ENCODE measurements at regions not wholly inside any gene's neighbourhood (a gene's known extent, or its start where the extent isn't known, plus 50 kb on each side); places are given as distances from the start of the nearest gene placed in this dataset.

DNA sequence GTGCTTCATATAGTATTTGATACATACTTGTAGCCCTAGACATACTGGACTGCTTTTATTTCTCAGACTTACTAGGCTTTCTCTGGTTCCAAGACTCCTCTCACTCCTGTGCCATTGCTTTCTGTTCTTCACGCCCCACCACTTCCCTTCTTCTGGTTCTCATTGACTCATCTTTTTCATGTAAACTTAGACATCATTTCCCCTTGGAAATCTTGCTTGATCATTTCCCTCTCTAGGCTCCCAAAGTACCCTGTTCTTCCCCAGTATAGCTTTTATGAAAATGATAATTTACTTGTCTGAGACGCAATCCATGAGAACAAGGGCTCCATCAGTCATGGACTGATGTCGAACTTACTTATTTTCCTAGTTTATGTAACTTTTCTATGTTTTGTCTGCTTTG lies 83.5 kb downstream of the TLR4 start:
- no peak for DNase-seq (ENCODE audit: low read depth)
- no peak overlapping the region for H3K4me3 ChIP-seq (ENCODE audit: low read depth, low read length)
- TF ChIP-seq MYC (IDR thresholded peaks at IDR 0.05; ENCODE audit: low read depth, low read length) (no peak), POLR2A (IDR thresholded peaks at IDR 0.05; ENCODE audit: extremely low read depth, insufficient read length) (no peak)
- TF ChIP-seq, protein P1, sequence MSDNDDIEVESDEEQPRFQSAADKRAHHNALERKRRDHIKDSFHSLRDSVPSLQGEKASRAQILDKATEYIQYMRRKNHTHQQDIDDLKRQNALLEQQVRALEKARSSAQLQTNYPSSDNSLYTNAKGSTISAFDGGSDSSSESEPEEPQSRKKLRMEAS (IDR thresholded peaks at IDR 0.05; ENCODE audit: low read depth, low read length), result no peak
- TF ChIP-seq, protein P2, sequence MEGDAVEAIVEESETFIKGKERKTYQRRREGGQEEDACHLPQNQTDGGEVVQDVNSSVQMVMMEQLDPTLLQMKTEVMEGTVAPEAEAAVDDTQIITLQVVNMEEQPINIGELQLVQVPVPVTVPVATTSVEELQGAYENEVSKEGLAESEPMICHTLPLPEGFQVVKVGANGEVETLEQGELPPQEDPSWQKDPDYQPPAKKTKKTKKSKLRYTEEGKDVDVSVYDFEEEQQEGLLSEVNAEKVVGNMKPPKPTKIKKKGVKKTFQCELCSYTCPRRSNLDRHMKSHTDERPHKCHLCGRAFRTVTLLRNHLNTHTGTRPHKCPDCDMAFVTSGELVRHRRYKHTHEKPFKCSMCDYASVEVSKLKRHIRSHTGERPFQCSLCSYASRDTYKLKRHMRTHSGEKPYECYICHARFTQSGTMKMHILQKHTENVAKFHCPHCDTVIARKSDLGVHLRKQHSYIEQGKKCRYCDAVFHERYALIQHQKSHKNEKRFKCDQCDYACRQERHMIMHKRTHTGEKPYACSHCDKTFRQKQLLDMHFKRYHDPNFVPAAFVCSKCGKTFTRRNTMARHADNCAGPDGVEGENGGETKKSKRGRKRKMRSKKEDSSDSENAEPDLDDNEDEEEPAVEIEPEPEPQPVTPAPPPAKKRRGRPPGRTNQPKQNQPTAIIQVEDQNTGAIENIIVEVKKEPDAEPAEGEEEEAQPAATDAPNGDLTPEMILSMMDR (IDR thresholded peaks at IDR 0.05; ENCODE audit: low read depth, low read length), result no peak

DNA sequence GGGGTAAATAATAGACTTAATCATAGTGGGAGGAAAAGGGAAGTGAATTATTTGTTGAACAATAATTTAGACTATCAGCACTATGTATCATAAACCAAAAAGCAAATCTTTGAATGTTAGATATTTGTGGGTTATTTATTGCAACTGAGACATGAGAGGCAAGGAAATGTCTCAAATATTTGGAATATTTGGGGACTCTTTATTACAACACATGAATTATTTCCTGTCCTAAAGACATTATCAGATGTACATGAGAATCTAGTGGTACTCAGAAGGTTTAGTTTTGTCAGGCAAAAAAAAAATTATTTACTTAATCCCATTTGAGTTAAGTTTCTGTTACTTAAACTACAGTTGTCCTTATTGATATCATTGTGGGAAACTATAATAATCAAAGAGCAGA lies 91.1 kb downstream of the TLR4 start:
- TF ChIP-seq POLR2A (IDR thresholded peaks at IDR 0.05; ENCODE audit: extremely low read depth, insufficient read length) (no peak), MYC (IDR thresholded peaks at IDR 0.05; ENCODE audit: low read depth, low read length) (no peak)
- TF ChIP-seq, protein P2 (IDR thresholded peaks at IDR 0.05; ENCODE audit: low read depth, low read length), result no peak
- H3K4me3 ChIP-seq (ENCODE audit: low read depth, low read length), result no peak overlapping the region
- no peak for DNase-seq (ENCODE audit: low read depth)

DNA sequence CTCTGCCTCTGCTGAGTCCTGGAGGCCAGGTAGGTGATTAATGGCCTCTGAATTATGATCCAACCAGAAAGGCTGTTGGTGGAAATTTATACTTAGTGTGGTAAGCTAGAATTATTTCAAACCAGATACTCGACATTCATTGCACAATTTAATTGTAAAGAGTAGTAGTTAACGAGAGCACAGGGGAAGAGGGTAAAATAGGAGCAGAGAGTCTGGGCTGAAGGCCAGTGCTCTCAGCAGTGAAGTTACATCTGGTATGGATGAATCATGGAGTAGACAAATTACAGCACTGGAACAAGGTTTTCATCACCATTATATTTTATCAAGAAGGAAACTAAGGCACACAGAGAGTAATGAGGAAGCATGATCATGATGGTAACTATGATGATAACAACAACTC lies 92.5 kb downstream of the TLR4 start:
- TF ChIP-seq, protein P2 (IDR thresholded peaks at IDR 0.05; ENCODE audit: low read depth, low read length), result no peak
- TF ChIP-seq, protein P1 (IDR thresholded peaks at IDR 0.05; ENCODE audit: low read depth, low read length), result no peak
- TF ChIP-seq POLR2A (IDR thresholded peaks at IDR 0.05; ENCODE audit: extremely low read depth, insufficient read length), result no peak
- DNase-seq (ENCODE audit: low read depth), result no peak
- no peak overlapping the region for H3K4me3 ChIP-seq (ENCODE audit: low read depth, low read length)

DNA sequence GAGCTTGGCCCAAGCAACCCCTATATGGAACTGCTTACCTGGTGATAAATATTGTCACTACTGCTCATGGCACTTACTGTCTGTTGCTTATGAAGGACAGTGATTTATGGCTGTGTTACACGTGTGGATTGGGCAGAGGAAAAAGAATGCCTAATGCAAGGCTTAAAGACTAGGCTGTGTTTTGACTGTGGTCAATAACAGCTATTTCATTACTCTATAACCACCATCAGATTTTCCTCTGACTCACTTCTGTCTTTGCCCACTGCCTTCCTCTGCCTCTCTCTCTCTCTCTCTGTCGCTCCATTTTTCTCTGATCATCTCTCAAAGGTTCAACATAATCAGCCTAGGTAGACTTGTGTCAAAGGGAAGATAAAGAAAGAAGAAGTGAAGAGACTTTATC lies 96.2 kb downstream of the TLR4 start:
- TF ChIP-seq, protein P2 (IDR thresholded peaks at IDR 0.05; ENCODE audit: low read depth, low read length), result no peak
- TF ChIP-seq POLR2A (IDR thresholded peaks at IDR 0.05; ENCODE audit: extremely low read depth, insufficient read length) (no peak), MYC (IDR thresholded peaks at IDR 0.05; ENCODE audit: low read depth, low read length) (no peak)
- TF ChIP-seq, protein P1 (IDR thresholded peaks at IDR 0.05; ENCODE audit: low read depth, low read length), result no peak
- no peak overlapping the region for H3K4me3 ChIP-seq (ENCODE audit: low read depth, low read length)
- DNase-seq (ENCODE audit: low read depth), result no peak

DNA sequence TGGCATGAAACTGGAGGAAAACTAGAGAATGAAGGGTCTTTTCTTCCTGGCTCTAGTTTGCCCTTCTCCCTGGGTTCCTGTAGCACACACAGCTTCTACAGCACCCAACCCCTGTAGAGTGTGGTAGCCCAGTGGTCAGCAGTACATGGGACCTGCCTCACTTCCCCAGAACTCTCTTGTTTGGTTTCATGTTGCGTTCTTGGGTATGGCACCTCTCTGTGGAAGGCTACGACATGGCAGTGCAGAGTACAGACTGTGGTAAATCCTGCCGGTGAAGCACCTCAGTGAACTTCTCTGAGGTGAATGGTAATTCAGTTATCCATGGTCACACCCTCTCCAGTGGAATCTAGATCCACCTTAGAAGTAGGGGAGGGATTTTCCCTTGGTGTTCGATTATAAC lies 105.5 kb downstream of the TLR4 start:
- TF ChIP-seq, protein P2 (IDR thresholded peaks at IDR 0.05; ENCODE audit: low read depth, low read length), result no peak
- TF ChIP-seq MYC (IDR thresholded peaks at IDR 0.05; ENCODE audit: low read depth, low read length), result no peak
- TF ChIP-seq POLR2A (IDR thresholded peaks at IDR 0.05; ENCODE audit: extremely low read depth, insufficient read length), result no peak
- TF ChIP-seq, protein P1 (IDR thresholded peaks at IDR 0.05; ENCODE audit: low read depth, low read length), result no peak
- DNase-seq (ENCODE audit: low read depth), result peak; percentile 1
- H3K4me3 ChIP-seq (ENCODE audit: low read depth, low read length), result no peak overlapping the region

DNA sequence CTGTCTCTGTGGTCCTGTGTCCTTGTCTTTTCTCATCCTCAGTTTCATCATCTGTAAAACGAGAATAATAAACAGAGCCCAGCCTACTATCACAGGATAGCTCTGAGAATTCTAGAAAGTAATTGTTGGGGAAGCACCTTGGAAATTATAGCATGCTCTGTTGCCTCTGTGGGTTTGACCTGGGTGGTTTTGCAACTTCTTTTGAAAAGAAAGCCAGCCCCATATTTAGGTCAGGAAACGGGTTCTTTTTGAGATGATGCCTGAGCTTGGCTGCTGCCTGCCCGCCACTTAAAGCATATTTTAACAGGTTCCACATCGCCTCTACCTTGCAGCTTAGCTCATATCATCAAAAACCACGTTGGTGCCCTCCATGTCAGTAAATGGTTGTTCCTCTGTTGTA lies 111.1 kb downstream of the TLR4 start:
- H3K4me3 ChIP-seq (ENCODE audit: low read depth, low read length), result no peak overlapping the region
- no peak for DNase-seq (ENCODE audit: low read depth)
- TF ChIP-seq POLR2A (IDR thresholded peaks at IDR 0.05; ENCODE audit: extremely low read depth, insufficient read length) (no peak), MYC (IDR thresholded peaks at IDR 0.05; ENCODE audit: low read depth, low read length) (no peak)
- TF ChIP-seq, protein P2 (IDR thresholded peaks at IDR 0.05; ENCODE audit: low read depth, low read length), result no peak
- TF ChIP-seq, protein P1 (IDR thresholded peaks at IDR 0.05; ENCODE audit: low read depth, low read length), result no peak
